ENCODE measurements at regions not wholly inside any gene's neighbourhood (a gene's known extent, or its start where the extent isn't known, plus 50 kb on each side); places are given as distances from the start of the nearest gene placed in this dataset.

GRCh38 chr5:26181582-26181981 lies 856.8 kb downstream of the CDH9 start:
- no peaks in the 10 kb centered on the region for H3K27me3 ChIP-seq
- no peaks in the 10 kb centered on the region for H3K4me1 ChIP-seq
- TF ChIP-seq POLR2AphosphoS5 (IDR thresholded peaks at IDR 0.05) (no peak), CTCF (IDR thresholded peaks at IDR 0.05) (no peak), EP300 (IDR thresholded peaks at IDR 0.05) (no peak), POLR2A (IDR thresholded peaks at IDR 0.05) (no peak)
- 85 to 96% methylated on average over 1 of the region's 1 CpG for WGBS, 2 donors (ENCODE audit: low coverage in 1 of 2)
- no peak for ATAC-seq
- no peak overlapping the region for H3K4me3 ChIP-seq
- no peaks in the 10 kb centered on the region for H3K9me3 ChIP-seq
- no peaks in the 10 kb centered on the region for H3K36me3 ChIP-seq
- H3K27ac ChIP-seq: no peak overlapping the region

- no peaks in the 10 kb centered on the region for H3K4me1 ChIP-seq
- H3K9me3 ChIP-seq: no peaks in the 10 kb centered on the region
- H3K36me3 ChIP-seq: no peaks in the 10 kb centered on the region
- no peak overlapping the region for H3K4me3 ChIP-seq
- no peak for TF ChIP-seq EP300 (IDR thresholded peaks at IDR 0.05)
- TF ChIP-seq CTCF (IDR thresholded peaks at IDR 0.05): no peak
- TF ChIP-seq POLR2AphosphoS5 (IDR thresholded peaks at IDR 0.05): no peak
- no peak for TF ChIP-seq POLR2A (IDR thresholded peaks at IDR 0.05)
- WGBS, 2 donors (ENCODE audit: low coverage in 1 of 2): no CpG with 5 or more reads among the region's 7 CpGs
- H3K27me3 ChIP-seq: no peaks in the 10 kb centered on the region
- no peak overlapping the region for H3K27ac ChIP-seq
- ATAC-seq: no peak
Measured at GRCh38 chr5:26148569-26149107, 889.7 kb downstream of the CDH9 start.

- no peaks in the 10 kb centered on the region for H3K4me1 ChIP-seq
- no peak for ATAC-seq
- H3K27ac ChIP-seq: no peak overlapping the region
- no peaks in the 10 kb centered on the region for H3K27me3 ChIP-seq
- TF ChIP-seq EP300 (IDR thresholded peaks at IDR 0.05) (no peak), POLR2AphosphoS5 (IDR thresholded peaks at IDR 0.05) (no peak), CTCF (IDR thresholded peaks at IDR 0.05) (no peak), POLR2A (IDR thresholded peaks at IDR 0.05) (no peak)
- H3K9me3 ChIP-seq: no peaks in the 10 kb centered on the region
- 65 to 76% methylated on average over 2 of the region's 2 CpGs for WGBS, 2 donors (ENCODE audit: low coverage in 1 of 2)
- no peak overlapping the region for H3K4me3 ChIP-seq
- no peaks in the 10 kb centered on the region for H3K36me3 ChIP-seq
Measured at GRCh38 chr5:26143259-26143658, 895.1 kb downstream of the CDH9 start.

GRCh38 chr5:26121338-26121737 lies 917.0 kb downstream of the CDH9 start:
- no peak for ATAC-seq
- H3K9me3 ChIP-seq: no peaks in the 10 kb centered on the region
- H3K27ac ChIP-seq: no peak overlapping the region
- TF ChIP-seq POLR2A (IDR thresholded peaks at IDR 0.05) (no peak), POLR2AphosphoS5 (IDR thresholded peaks at IDR 0.05) (no peak), EP300 (IDR thresholded peaks at IDR 0.05) (no peak), CTCF (IDR thresholded peaks at IDR 0.05) (no peak)
- H3K27me3 ChIP-seq: no peaks in the 10 kb centered on the region
- no peaks in the 10 kb centered on the region for H3K36me3 ChIP-seq
- WGBS, 2 donors (ENCODE audit: low coverage in 1 of 2): 22 to 27% methylated on average over 4 to 5 of the region's 6 CpGs
- H3K4me1 ChIP-seq: no peaks in the 10 kb centered on the region
- H3K4me3 ChIP-seq: no peak overlapping the region

- Histone ChIP-seq H3K9me3 (no peaks in the 10 kb centered on the region), H3K4me3 (no peak overlapping the region), H3K27ac (no peak overlapping the region), H3K4me1 (no peaks in the 10 kb centered on the region), H3K27me3 (no peaks in the 10 kb centered on the region), H3K36me3 (no peaks in the 10 kb centered on the region)
- no peak for ATAC-seq
- WGBS, 2 donors (ENCODE audit: low coverage in 1 of 2): 73 to 93% methylated on average over 2 of the region's 2 CpGs
- TF ChIP-seq POLR2AphosphoS5 (IDR thresholded peaks at IDR 0.05) (no peak), POLR2A (IDR thresholded peaks at IDR 0.05) (no peak), CTCF (IDR thresholded peaks at IDR 0.05) (no peak), EP300 (IDR thresholded peaks at IDR 0.05) (no peak)
Measured at GRCh38 chr5:26104175-26104574, 934.2 kb downstream of the CDH9 start.

Data from gastroesophageal sphincter (tissue), 4 donors.